SH-SY5Y (cell line): ENCODE measurements at regions not wholly inside any gene's neighbourhood (a gene's known extent, or its start where the extent isn't known, plus 50 kb on each side); places are given as distances from the start of the nearest gene placed in this dataset.

Source experiments
- GATA2 ChIP-seq: IDR thresholded peaks from 2 replicates; pipeline ENCODE4 v1.6.1; 2011; ENCODE audit warnings: mild to moderate bottlenecking, low read depth, low read length
- GATA3 ChIP-seq: IDR thresholded peaks from 2 replicates; pipeline ENCODE4 v1.6.1; 2011; ENCODE audit warnings: low read depth, mild to moderate bottlenecking, low read length, moderate library complexity

GRCh38 chr5:74130155-74130897, 504.3 kb downstream of the ARHGEF28 start:
- no peak for TF ChIP-seq GATA3
- no peak for TF ChIP-seq GATA2
